OCI-LY1 (cell line): ENCODE measurements at regions not wholly inside any gene's neighbourhood (a gene's known extent, or its start where the extent isn't known, plus 50 kb on each side); places are given as distances from the start of the nearest gene placed in this dataset.

Experiments used
- H2AFZ ChIP-seq: fragments of 200-600 bp; sonication (generic), shearing (Covaris generic); 2 replicates; pipeline ENCODE4 v1.6.0; 2014; ENCODE audit warnings: antibody characterized with exemption, mild to moderate bottlenecking, low read length
- H3F3A ChIP-seq: fragments of 200-600 bp; sonication (generic), shearing (Covaris generic); 2 replicates; pipeline ENCODE4 v1.6.0; 2014; ENCODE audit warnings: mild to moderate bottlenecking, antibody characterized with exemption, low read length, moderate library complexity; ENCODE audit not compliant: insufficient read depth
- H3K27ac ChIP-seq: fragments of 200-600 bp; sonication (generic); 2 replicates; pipeline ENCODE4 v1.5.1; 2014; ENCODE audit warnings: low read length, mixed run types, mild to moderate bottlenecking, low read depth; ENCODE audit not compliant: poor library complexity, severe bottlenecking
- H3K27me3 ChIP-seq: fragments of 200-600 bp; sonication (generic); 2 replicates; pipeline ENCODE4 v1.6.0; 2014; ENCODE audit warnings: antibody characterized with exemption, mild to moderate bottlenecking, low read length, moderate library complexity; ENCODE audit not compliant: insufficient read depth
- H3K36me3 ChIP-seq: fragments of 200-600 bp; sonication (generic); 2 replicates; pipeline ENCODE4 v1.6.1; 2014; ENCODE audit warnings: mild to moderate bottlenecking, antibody characterized with exemption, low read length, moderate library complexity, mixed read lengths; ENCODE audit not compliant: insufficient read depth
- H3K4me1 ChIP-seq: fragments of 200-600 bp; sonication (generic); 2 replicates; pipeline ENCODE4 v1.5.1; 2014; ENCODE audit warnings: mild to moderate bottlenecking, low read length, moderate library complexity; ENCODE audit not compliant: insufficient read depth, severe bottlenecking
- H3K4me2 ChIP-seq: fragments of 200-600 bp; sonication (generic), shearing (Covaris generic); 2 replicates; pipeline ENCODE4 v1.6.1; 2014; ENCODE audit warnings: low read length
- H3K4me3 ChIP-seq: fragments of 200-600 bp; sonication (generic); 2 replicates; pipeline ENCODE4 v1.5.1; 2014; ENCODE audit warnings: low read length, low read depth, mild to moderate bottlenecking, mixed read lengths; ENCODE audit not compliant: poor library complexity, severe bottlenecking
- H3K79me2 ChIP-seq: fragments of 200-600 bp; shearing (Covaris generic); 2 replicates; pipeline ENCODE4 v1.6.1; 2016; ENCODE audit warnings: mixed run types, low read length, mixed read lengths; ENCODE audit not compliant: insufficient read depth
- H3K9ac ChIP-seq: fragments of 200-600 bp; sonication (generic), shearing (Covaris generic); 2 replicates; pipeline ENCODE4 v1.6.1; 2014; ENCODE audit warnings: mild to moderate bottlenecking, low read length, mixed read lengths
- H3K9me2 ChIP-seq: fragments of 200-600 bp; sonication (generic), shearing (Covaris generic); 2 replicates; pipeline ENCODE4 v1.6.1; 2014; ENCODE audit warnings: low read depth, mild to moderate bottlenecking, low read length, mixed read lengths
- H3K9me3 ChIP-seq: fragments of 200-600 bp; shearing (Covaris generic); 2 replicates; pipeline ENCODE4 v1.6.1; 2014; ENCODE audit warnings: low read length, mixed read lengths
- H4K20me1 ChIP-seq: fragments of 200-600 bp; sonication (generic), shearing (Covaris generic); 2 replicates; pipeline ENCODE4 v1.6.0; 2016; ENCODE audit warnings: mild to moderate bottlenecking, low read length; ENCODE audit not compliant: insufficient read depth
- CTCF ChIP-seq: fragments of 200-600 bp; sonication (generic), shearing (Covaris generic); IDR thresholded peaks from 2 replicates; pipeline ENCODE4 v1.5.1; 2017; ENCODE audit warnings: mild to moderate bottlenecking, antibody characterized with exemption, low read length, moderate library complexity, mixed read lengths
- EZH2 ChIP-seq: fragments of 200-600 bp; sonication (generic), shearing (Covaris generic); IDR thresholded peaks from 2 replicates; pipeline ENCODE4 v1.8.0; 2017; ENCODE audit warnings: borderline replicate concordance, mixed run types, mild to moderate bottlenecking, antibody characterized with exemption, low read length, moderate library complexity, mixed read lengths

DNA sequence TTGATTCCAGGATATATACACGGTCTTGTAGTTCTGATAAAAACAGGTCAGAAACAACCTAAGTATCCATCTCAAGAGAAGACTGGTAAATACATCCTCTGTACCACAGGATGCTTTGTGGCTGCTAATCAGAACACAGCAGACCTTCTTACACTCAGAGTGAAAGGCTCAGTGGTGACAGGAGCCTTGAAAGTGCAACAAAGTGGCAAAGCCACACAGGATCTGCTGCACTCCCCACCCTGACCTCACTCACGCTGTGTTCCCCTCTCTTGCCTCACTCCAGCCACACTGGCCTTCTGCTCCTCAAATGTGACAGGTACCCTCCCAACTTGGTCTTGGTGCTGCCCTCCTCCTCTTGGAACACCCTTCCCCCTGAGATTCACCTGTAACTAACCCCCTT lies 98.1 kb upstream of the GRIP1 start:
- Histone ChIP-seq H3K4me2 (no peak overlapping the region), H3K36me3 (no peaks in the 10 kb centered on the region), H3K9me2 (no peaks in the 10 kb centered on the region), H3K9me3 (no peaks in the 10 kb centered on the region), H3K4me3 (no peak overlapping the region), H2AFZ (no peak overlapping the region), H4K20me1 (no peaks in the 10 kb centered on the region), H3K79me2 (no peaks in the 10 kb centered on the region), H3F3A (no peaks in the 10 kb centered on the region), H3K4me1 (no peaks in the 10 kb centered on the region), H3K27ac (no peak overlapping the region), H3K27me3 (no peaks in the 10 kb centered on the region), H3K9ac (no peak overlapping the region)
- TF ChIP-seq EZH2 (no peak), CTCF (no peak)

DNA sequence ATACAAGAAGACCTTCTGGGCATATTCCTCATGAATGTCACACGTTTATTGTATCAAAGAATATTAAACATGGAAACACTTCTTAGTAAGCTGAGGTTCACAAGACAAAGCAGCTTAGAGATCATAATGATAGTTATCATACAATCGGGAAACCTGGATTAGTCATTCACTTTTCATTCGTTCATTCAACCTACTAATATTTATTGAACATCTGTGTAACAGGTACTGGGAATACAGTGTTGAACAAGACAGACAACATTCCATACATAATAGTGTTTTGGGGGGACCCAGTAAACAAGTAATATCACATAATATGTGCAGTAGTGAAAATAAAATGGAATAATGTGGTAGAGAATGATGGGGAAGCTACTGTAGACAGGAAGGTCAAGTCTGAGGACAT lies 100.6 kb upstream of the GRIP1 start:
- H3K4me3 ChIP-seq, result no peak overlapping the region
- no peaks in the 10 kb centered on the region for H4K20me1 ChIP-seq
- H3K27me3 ChIP-seq, result no peaks in the 10 kb centered on the region
- H3K4me1 ChIP-seq, result no peaks in the 10 kb centered on the region
- no peak overlapping the region for H3K27ac ChIP-seq
- H3K79me2 ChIP-seq, result no peaks in the 10 kb centered on the region
- no peaks in the 10 kb centered on the region for H3F3A ChIP-seq
- TF ChIP-seq CTCF, result no peak
- TF ChIP-seq EZH2, result no peak
- no peak overlapping the region for H3K9ac ChIP-seq
- no peak overlapping the region for H3K4me2 ChIP-seq
- no peaks in the 10 kb centered on the region for H3K9me3 ChIP-seq
- no peak overlapping the region for H2AFZ ChIP-seq
- H3K9me2 ChIP-seq, result no peaks in the 10 kb centered on the region
- H3K36me3 ChIP-seq, result no peaks in the 10 kb centered on the region

DNA sequence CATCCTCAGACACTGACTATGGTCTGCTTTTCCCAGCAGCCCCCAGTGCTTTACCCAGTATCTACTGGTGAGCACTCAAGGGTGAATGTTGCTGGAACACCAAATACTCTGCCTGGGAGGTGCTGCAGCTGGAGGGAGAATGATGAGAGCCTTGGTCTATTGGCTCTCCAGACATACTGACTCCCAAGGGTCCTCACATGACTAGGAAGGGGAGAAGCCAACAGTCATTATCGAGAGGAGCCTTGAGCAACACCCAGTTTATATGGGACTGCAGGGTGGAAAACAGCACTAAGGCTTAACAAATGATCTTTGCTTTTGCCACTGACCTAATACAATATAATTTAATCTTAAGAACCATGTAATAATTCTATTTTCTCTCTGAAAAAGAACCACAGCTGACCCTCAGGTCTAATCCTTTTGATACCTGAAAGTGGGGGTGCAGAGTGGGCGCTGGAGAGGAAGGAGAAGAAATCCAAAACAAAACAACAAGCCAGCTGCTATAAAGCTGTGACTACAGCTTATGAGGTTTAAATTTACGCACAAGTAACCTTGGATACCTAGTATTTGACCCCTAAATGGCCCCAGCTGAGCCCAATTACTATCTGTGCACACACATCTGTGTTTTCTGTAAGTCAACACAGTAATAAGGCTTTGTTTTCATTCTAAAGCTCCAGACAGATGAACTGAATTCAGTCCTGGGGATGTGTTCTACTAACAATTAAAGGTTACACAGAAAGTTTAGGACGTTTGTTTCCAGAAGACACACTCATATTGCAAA lies 107.8 kb upstream of the GRIP1 start:
- Histone ChIP-seq H3K4me1 (no peaks in the 10 kb centered on the region), H3K27me3 (no peaks in the 10 kb centered on the region), H3K9me3 (no peaks in the 10 kb centered on the region), H2AFZ (no peak overlapping the region), H3K9me2 (no peaks in the 10 kb centered on the region), H3K9ac (no peak overlapping the region), H3F3A (no peaks in the 10 kb centered on the region), H3K4me2 (no peak overlapping the region), H3K36me3 (no peaks in the 10 kb centered on the region), H3K79me2 (no peaks in the 10 kb centered on the region), H3K4me3 (no peak overlapping the region), H3K27ac (no peak overlapping the region), H4K20me1 (no peaks in the 10 kb centered on the region)
- TF ChIP-seq CTCF (no peak), EZH2 (no peak)
